Left colon (tissue), 2 donors: ENCODE measurements at regions not wholly inside any gene's neighbourhood (a gene's known extent, or its start where the extent isn't known, plus 50 kb on each side); places are given as distances from the start of the nearest gene placed in this dataset.
"Not testable (repeated sequence)": the region's sequence is repeated elsewhere in the genome, so short reads cannot be mapped to it uniquely, and the experiment has no call there.

ENCODE experiments used
- ATAC-seq: fragments of 200-7000 bp; cut with Tn5 transposase; one replicate; pipeline ENCODE4 v1.9.1; 2020; ENCODE audit warnings: mild to moderate bottlenecking, moderate library complexity
- DNase-seq, 2 donors: peaks; one replicate each; pipeline ENCODE4 v3.0.0-alpha.2; 2020
- intact Hi-C, 2 donors: fragments of 100-400 bp; cut with DNase I in 1 of 2; cut with micrococcal nuclease in 1 of 2; formaldehyde crosslinking; loops; one replicate each; pipeline versions ENCODE4 v1.11.2 to v1.14.0; 2022; cut with DNase I, micrococcal nuclease
- donor health status: DM: no; HTN: no; CAD: no.
- donor health status: DM: yes; HTN: yes; CAD: no.

- DNase-seq, result no peak
- no peak for ATAC-seq
- intact Hi-C loops, result no loop called here
These were observed 108.8 kb upstream of the KCNK1 start for GRCh38 chr1:233505130-233505529.

DNA sequence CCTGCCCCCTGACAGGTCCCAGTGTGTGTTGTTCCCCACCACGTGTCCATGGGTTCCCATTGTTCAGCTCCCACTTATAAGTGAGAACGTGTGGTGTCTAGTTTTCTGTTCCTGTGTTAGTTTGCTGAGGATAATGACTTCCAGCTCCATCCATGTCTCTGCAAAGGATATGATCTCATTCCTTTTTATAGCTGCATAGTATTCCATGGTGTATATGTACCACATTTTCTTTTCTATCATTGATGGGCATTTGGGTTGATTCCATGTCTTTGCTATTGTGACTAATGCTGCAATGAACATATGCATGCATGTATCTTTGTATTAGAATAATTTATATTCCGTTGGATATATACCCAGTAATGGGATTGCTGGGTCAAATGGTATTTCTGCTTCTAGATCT, 108.0 kb upstream of the KCNK1 start:
- ATAC-seq, DNase-seq, intact Hi-C loops: not testable (repeated sequence)

DNA sequence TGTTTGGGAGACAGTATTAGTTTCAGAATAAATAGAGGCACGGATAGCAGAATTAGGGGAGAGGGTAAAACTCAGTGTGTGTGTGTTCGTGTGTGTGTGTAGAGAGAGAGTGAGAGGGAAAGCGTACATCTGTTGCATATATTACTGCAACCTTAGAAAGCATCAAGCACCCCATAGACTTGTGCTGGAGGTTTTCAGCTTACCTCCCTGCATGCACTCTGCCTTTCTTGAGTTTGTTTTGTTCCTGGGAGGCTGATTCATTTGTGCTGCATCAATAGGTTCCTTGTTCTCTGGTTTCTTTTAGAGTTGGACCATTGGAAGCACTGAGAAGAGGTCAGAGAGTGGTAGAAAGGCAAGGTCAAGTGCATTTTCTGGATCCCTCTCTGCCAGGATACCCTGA, 104.4 kb upstream of the KCNK1 start:
- DNase-seq, result no peak
- ATAC-seq, result no peak
- intact Hi-C loops, result no loop called here

- no peak for ATAC-seq
- intact Hi-C loops, result no loop called here
- DNase-seq, result no peak
These were observed 101.4 kb upstream of the KCNK1 start for GRCh38 chr1:233512538-233512937.

GRCh38 chr1:233513431-233513830, 100.5 kb upstream of the KCNK1 start:
- no peak for DNase-seq
- no peak for ATAC-seq
- intact Hi-C loops, result no loop called here

DNA sequence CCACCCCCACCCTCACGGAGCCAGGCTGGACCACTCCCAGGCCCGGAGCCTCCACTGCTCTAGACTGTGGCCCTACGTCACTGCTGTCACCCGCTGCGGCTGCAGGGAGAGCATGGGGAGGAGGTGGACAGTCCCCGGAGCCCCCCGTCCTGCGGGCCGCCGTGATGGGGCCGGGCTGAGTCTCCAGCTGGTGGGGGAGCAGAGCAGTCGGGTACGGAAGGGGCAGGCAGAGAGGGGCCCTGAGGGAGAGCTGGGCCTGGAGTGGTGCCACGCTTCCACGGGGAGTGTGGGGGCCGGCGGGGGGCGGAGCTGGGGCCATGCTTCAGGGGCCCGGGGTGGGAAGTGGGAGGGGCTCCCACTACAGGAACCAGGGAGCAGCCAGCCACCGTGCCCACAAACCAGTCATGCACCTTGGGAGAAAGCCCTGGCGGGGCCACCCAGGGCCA, 98.9 kb upstream of the KCNK1 start:
- intact Hi-C loops, result no loop called here
- ATAC-seq, result no peak
- DNase-seq, result no peak

DNA sequence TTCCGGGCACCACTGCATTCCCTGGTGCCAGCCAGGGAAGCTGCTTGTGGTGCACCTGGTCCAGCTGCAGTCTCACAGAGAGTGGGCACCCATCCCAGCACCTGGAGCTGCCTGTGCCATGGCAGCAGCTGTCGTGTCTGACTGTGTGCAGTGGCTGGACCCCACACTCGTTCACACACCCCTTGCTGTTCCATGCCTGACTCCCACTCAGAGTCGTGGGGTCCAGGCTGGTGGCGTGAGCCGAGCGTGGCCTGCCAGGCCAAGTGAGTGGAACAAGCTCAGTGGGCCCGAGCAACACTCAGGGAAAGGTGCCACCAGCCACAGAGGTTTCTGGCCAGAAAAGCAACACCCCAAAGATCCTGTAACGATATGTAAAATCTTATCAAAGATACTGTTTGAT, 97.2 kb upstream of the KCNK1 start:
- intact Hi-C loops, result no loop called here
- no peak for ATAC-seq
- no peak for DNase-seq

GRCh38 chr1:233518344-233518743, 95.6 kb upstream of the KCNK1 start:
- ATAC-seq (peak; percentile 55), DNase-seq (peak in 1 of 2 donors; percentile 22)
- intact Hi-C loops, result no loop called here

DNA sequence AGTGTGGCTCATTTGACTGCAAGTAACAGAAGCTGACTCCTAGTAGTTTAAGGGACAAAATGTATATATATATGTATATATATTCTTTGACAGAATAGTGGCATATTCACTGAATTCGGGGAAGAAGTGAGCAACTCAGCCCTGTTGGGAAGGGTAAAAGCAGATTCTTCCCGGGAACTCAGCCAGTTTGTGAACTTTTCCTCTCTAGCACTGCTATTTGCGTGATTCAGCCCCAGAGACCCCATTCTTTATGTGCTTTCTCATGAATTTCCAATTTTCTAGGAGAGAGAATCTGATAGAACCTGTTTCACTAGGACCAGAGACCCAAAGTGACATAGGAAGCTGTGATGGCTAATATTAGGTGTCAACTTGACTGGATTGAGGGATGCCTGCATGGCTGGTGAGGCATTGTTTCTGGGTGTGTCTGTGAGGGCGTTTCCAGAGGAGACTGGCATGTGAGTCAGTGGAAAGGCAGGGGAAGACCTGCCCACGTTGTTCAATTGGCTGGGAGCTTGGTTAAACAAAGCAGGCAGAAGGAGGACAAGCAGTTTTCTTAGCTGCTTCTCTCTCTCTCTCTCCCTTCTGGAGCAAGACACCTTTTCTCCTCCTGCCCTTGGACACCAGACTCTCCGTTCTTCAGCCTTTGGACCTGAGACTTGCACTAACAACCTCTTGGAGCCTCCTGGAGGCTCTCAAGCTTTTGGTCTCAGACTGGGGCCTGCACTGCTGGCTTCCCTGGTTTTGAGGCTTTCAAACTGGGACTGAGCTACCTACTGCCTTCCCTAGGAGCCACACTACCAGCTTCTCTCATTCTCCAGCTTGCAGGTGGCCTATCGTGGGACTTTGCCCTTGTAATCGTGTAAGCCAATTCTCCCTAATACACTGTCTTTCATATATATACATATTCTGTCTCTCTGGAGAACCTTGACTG, 93.4 kb upstream of the KCNK1 start:
- intact Hi-C loops, result no loop called here
- DNase-seq, result no peak
- peak; percentile 54 for ATAC-seq

DNA sequence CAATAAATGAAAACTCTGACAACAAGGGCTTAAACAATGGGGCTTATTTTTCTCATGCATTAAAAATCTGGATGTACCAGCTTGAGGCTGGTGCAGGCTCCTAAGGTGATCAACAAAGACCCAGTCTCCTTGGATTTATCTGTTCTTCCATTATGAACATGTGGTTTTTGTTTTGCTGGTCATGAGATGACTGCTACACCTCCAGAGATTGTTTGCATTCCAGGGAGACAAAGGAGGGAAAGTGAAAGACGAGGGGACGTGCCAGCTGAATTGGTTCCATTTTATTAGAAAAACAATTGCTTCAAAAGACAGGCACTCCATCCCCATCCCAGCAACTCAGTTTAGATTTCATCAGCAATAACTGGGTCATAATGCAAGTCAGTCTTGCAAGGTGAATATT, 90.9 kb upstream of the KCNK1 start:
- intact Hi-C loops, result no loop called here
- ATAC-seq, result no peak
- no peak for DNase-seq

GRCh38 chr1:233527818-233528217, 86.1 kb upstream of the KCNK1 start:
- intact Hi-C loops, result no loop called here
- no peak for DNase-seq
- ATAC-seq, result no peak

- intact Hi-C loops, result no loop called here
- no peak for ATAC-seq
These were observed 83.1 kb upstream of the KCNK1 start for GRCh38 chr1:233530665-233531386.

GRCh38 chr1:233540816-233541215, 73.1 kb upstream of the KCNK1 start:
- intact Hi-C loops, result no loop called here
- DNase-seq (no peak), ATAC-seq (no peak)

More at GRCh38 chr1:233530665-233531386, 83.1 kb upstream of the KCNK1 start:
- DNase-seq, result no peak

DNA sequence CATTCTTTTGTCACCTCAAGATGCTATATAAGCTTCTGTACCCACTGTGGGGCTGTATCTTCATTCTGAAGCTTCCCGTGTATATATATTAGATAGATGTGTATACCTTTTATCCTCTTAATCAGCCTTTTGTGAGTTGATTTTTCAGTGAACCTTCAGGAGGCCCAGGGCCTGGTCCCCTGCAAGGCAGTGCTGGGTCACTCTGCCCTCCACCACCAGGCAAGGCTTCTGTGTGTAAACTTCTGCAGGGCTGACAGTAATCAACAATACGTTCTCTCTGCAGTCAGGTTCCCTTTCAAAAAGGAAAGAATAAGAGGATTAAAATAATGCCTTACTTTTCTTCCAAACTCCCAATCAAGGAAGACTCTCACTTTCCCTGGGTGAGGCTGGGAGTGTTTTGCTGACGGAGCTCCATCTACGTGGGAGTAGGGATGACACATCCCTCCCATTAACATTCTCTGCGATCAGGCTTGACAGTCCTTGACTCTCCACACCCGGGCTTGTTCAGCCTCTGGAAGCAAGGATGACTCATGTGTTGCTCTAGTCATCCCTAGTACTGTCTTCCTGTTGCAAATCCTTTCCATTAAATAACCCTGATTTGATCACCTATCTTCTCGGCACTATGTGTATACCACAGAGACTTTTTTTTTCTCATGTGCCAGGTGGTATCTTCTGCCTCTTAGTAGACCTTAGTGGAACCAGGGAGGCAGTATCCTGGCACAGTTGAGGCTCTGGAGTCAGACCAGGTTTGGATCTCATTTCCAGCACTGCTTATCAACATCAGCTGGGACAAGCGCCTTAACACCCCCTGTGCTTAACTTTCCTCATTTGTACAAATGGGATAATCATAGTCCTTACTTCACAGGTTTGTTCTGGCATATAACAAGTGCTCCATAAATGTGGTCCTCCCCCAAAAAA, 70.3 kb upstream of the KCNK1 start:
- intact Hi-C loops, result no loop called here
- no peak for DNase-seq
- ATAC-seq, result no peak

GRCh38 chr1:233544304-233544703, 69.6 kb upstream of the KCNK1 start:
- DNase-seq, result no peak
- no peak for ATAC-seq
- intact Hi-C loops, result no loop called here

DNA sequence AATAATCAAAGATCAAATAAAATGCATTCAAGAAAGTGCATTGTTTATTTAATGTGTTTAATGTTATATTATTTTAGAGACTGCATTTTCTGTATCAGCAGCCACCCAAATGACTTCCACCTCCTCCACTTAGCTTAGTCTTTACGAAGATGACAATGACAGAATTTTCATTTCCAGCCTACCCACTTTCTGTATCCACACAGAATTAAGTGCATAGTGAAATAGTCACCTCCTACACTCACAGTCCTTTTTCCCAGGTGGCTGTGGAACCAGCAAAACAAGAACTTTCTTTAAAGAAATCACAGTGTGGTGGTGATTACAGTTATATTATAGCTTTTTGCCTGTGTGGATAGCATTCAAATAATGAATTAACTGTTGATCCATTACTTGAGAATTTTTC, 66.2 kb upstream of the KCNK1 start:
- no peak for ATAC-seq
- intact Hi-C loops, result no loop called here
- DNase-seq, result no peak

- intact Hi-C loops, result no loop called here
- no peak for DNase-seq
- ATAC-seq, result no peak
These were observed 64.5 kb upstream of the KCNK1 start for GRCh38 chr1:233549404-233549803.

DNA sequence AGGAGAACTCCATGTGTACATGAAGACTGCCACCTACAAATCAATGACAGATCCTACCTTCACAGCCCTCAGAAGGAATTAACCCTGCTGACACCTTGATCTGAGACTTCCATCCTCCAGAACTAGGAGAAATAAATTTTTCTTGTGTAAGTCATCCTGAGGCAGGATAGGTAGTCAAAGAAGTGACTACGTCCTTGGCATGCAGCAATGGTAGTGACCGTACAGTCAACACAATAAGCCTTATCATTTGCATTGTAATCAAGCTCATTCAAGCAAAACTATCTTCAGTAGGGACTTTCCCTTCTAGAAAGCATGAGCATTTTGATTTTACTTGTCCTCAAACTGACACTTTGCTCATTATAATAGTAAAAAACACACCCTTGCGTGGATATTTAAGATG, 64.0 kb upstream of the KCNK1 start:
- no peak for DNase-seq
- no peak for ATAC-seq
- intact Hi-C loops, result no loop called here

DNA sequence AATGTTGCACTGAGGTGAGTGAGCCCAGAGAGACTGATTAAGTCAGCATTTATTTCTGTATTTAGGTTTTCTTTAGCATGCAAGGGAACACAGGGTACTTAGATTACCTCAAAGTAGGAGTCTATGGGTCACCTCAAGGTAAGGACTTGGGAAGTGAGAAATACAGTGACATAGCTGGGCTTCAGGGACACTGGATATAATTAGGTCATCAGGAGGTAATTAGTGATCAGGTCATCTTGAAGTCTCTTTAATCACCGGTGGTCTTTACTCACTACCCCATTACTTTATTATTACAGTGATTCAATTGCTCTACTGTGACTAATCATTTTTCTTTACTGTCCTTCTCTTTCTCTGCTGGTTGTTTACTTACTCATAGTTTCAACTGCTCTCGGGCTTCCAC, 59.9 kb upstream of the KCNK1 start:
- ATAC-seq (no peak), DNase-seq (no peak)
- intact Hi-C loops, result no loop called here
